HCT116 (cell line): ENCODE measurements at regions not wholly inside any gene's neighbourhood (a gene's known extent, or its start where the extent isn't known, plus 50 kb on each side); places are given as distances from the start of the nearest gene placed in this dataset.

Source experiments
- CEBPB ChIP-seq: IDR thresholded peaks from 2 replicates; pipeline ENCODE4 v1.6.1; 2012; ENCODE audit warnings: low read depth
- EGR1 ChIP-seq: IDR thresholded peaks from 2 replicates; pipeline ENCODE4 v1.6.1; 2012; ENCODE audit warnings: low read depth
- EZH2 ChIP-seq: fragments of 200-600 bp; sonication (generic); IDR thresholded peaks from 2 replicates; pipeline ENCODE4 v1.6.1; 2017; ENCODE audit warnings: antibody characterized with exemption, mixed run types
- JUND ChIP-seq: IDR thresholded peaks from 2 replicates; pipeline ENCODE4 v1.6.1; 2012
- POLR2A ChIP-seq: IDR thresholded peaks from 2 replicates; pipeline ENCODE4 v1.7.0; 2011; ENCODE audit warnings: borderline replicate concordance; ENCODE audit not compliant: insufficient read depth, insufficient read length; ENCODE audit errors: extremely low read depth
- POLR2AphosphoS5 ChIP-seq: IDR thresholded peaks from 2 replicates; pipeline ENCODE4 v1.6.1; 2011; ENCODE audit warnings: mild to moderate bottlenecking, low read depth, low read length, moderate library complexity
- RAD21 ChIP-seq: IDR thresholded peaks from 2 replicates; pipeline ENCODE4 v1.6.1; 2012; ENCODE audit warnings: low read depth, mild to moderate bottlenecking
- YY1 ChIP-seq: IDR thresholded peaks from 2 replicates; pipeline ENCODE4 v1.6.1; 2011; ENCODE audit warnings: low read length, low read depth, moderate library complexity, mild to moderate bottlenecking; ENCODE audit not compliant: insufficient replicate concordance; ENCODE audit errors: extremely low read depth
- TF ChIP-seq, protein P1 (sequence below), 3 experiments: fragments of 200-600 bp in 1 of 3; sonication (generic) in 1 of 3; IDR thresholded peaks in 2 of 3; conservative IDR thresholded peaks in 1 of 3; 2 replicates each; pipeline ENCODE4 v1.5.1; 2012 to 2017; ENCODE audit warnings: low read depth in 2 of 3, low read length in 2 of 3, antibody characterized with exemption in 1 of 3, borderline replicate concordance in 1 of 3, control low read depth in 1 of 3, mild to moderate bottlenecking in 1 of 3, mixed read lengths in 1 of 3, mixed run types in 1 of 3, moderate library complexity in 1 of 3; ENCODE audit not compliant: insufficient read depth in 1 of 3
- TF ChIP-seq, protein P2 (sequence below): IDR thresholded peaks from 2 replicates; pipeline ENCODE4 v1.6.1; 2012

DNA sequence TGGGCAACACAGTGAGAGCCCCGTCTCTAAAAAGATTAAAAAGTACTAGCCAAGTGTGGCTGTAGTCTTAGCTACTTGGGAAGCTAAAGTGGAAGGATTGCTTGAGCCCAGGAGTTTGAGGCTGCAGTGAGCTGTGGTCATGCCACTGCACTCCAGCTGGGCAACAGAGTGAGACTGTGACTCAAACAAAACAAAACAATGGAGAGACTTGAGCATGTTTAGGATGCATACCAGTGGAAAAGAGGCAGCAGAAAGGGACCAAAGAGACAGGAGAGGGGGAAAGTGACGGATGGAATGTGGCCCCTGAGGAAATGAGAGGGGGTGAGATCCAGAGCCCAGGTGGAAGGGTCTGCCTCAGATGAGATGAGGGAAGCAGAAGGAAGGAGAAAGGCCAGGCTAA lies 358.9 kb downstream of the RPS6KC1 start:
- TF ChIP-seq POLR2A, result no peak
- TF ChIP-seq, protein P1, sequence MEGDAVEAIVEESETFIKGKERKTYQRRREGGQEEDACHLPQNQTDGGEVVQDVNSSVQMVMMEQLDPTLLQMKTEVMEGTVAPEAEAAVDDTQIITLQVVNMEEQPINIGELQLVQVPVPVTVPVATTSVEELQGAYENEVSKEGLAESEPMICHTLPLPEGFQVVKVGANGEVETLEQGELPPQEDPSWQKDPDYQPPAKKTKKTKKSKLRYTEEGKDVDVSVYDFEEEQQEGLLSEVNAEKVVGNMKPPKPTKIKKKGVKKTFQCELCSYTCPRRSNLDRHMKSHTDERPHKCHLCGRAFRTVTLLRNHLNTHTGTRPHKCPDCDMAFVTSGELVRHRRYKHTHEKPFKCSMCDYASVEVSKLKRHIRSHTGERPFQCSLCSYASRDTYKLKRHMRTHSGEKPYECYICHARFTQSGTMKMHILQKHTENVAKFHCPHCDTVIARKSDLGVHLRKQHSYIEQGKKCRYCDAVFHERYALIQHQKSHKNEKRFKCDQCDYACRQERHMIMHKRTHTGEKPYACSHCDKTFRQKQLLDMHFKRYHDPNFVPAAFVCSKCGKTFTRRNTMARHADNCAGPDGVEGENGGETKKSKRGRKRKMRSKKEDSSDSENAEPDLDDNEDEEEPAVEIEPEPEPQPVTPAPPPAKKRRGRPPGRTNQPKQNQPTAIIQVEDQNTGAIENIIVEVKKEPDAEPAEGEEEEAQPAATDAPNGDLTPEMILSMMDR (IDR thresholded peaks at IDR 0.05 in 2 of 3, conservative IDR thresholded peaks at IDR 0.05 in 1 of 3; ENCODE audit: borderline replicate concordance in 1 of 3, insufficient read depth in 1 of 3, low read depth in 2 of 3, low read length in 2 of 3), result no peak
- no peak for TF ChIP-seq JUND
- no peak for TF ChIP-seq POLR2AphosphoS5
- TF ChIP-seq EZH2, result no peak
- TF ChIP-seq RAD21, result no peak
- TF ChIP-seq YY1, result no peak
- TF ChIP-seq, protein P2, sequence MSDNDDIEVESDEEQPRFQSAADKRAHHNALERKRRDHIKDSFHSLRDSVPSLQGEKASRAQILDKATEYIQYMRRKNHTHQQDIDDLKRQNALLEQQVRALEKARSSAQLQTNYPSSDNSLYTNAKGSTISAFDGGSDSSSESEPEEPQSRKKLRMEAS, result no peak
- no peak for TF ChIP-seq CEBPB
- no peak for TF ChIP-seq EGR1
